ENCODE measurements at regions not wholly inside any gene's neighbourhood (a gene's known extent, or its start where the extent isn't known, plus 50 kb on each side); places are given as distances from the start of the nearest gene placed in this dataset.

GRCh38 chr10:107865691-107866090, 701.2 kb upstream of the SORCS1 start:
- no peak overlapping the region for H3K4me3 ChIP-seq (ENCODE audit: low read length)
- no peaks in the 10 kb centered on the region for H3K4me1 ChIP-seq (ENCODE audit: control insufficient read depth, insufficient read depth, low read length)
- no peaks in the 10 kb centered on the region for H3K27me3 ChIP-seq (ENCODE audit: control insufficient read depth, insufficient read depth, low read length)
- H3K9me3 ChIP-seq (ENCODE audit: control insufficient read depth, low read length) = no peaks in the 10 kb centered on the region
- H3K36me3 ChIP-seq (ENCODE audit: control insufficient read depth, insufficient read depth, low read length) = no peaks in the 10 kb centered on the region
- no peak overlapping the region for H3K9ac ChIP-seq (ENCODE audit: low read length)

GRCh38 chr10:107859065-107859464, 694.6 kb upstream of the SORCS1 start:
- Histone ChIP-seq H3K4me1 (ENCODE audit: control insufficient read depth, insufficient read depth, low read length) (no peaks in the 10 kb centered on the region), H3K9me3 (ENCODE audit: control insufficient read depth, low read length) (no peaks in the 10 kb centered on the region), H3K4me3 (ENCODE audit: low read length) (no peak overlapping the region), H3K27me3 (ENCODE audit: control insufficient read depth, insufficient read depth, low read length) (no peaks in the 10 kb centered on the region), H3K9ac (ENCODE audit: low read length) (no peak overlapping the region), H3K36me3 (ENCODE audit: control insufficient read depth, insufficient read depth, low read length) (no peaks in the 10 kb centered on the region)

- H3K36me3 ChIP-seq (ENCODE audit: control insufficient read depth, insufficient read depth, low read length) = no peaks in the 10 kb centered on the region
- no peak overlapping the region for H3K4me3 ChIP-seq (ENCODE audit: low read length)
- H3K4me1 ChIP-seq (ENCODE audit: control insufficient read depth, insufficient read depth, low read length) = no peaks in the 10 kb centered on the region
- H3K9ac ChIP-seq (ENCODE audit: low read length) = no peak overlapping the region
- H3K27me3 ChIP-seq (ENCODE audit: control insufficient read depth, insufficient read depth, low read length) = no peaks in the 10 kb centered on the region
- H3K9me3 ChIP-seq (ENCODE audit: control insufficient read depth, low read length) = no peaks in the 10 kb centered on the region
Observed at GRCh38 chr10:107856047-107856315, 691.5 kb upstream of the SORCS1 start.

GRCh38 chr10:107855301-107856046, 691.0 kb upstream of the SORCS1 start:
- Histone ChIP-seq H3K9me3 (ENCODE audit: control insufficient read depth, low read length) (no peaks in the 10 kb centered on the region), H3K4me3 (ENCODE audit: low read length) (no peak overlapping the region), H3K4me1 (ENCODE audit: control insufficient read depth, insufficient read depth, low read length) (no peaks in the 10 kb centered on the region), H3K27me3 (ENCODE audit: control insufficient read depth, insufficient read depth, low read length) (no peaks in the 10 kb centered on the region), H3K9ac (ENCODE audit: low read length) (no peak overlapping the region), H3K36me3 (ENCODE audit: control insufficient read depth, insufficient read depth, low read length) (no peaks in the 10 kb centered on the region)

GRCh38 chr10:107848726-107849360, 684.3 kb upstream of the SORCS1 start:
- Histone ChIP-seq H3K9me3 (ENCODE audit: control insufficient read depth, low read length) (no peaks in the 10 kb centered on the region), H3K4me1 (ENCODE audit: control insufficient read depth, insufficient read depth, low read length) (no peaks in the 10 kb centered on the region), H3K27me3 (ENCODE audit: control insufficient read depth, insufficient read depth, low read length) (no peaks in the 10 kb centered on the region), H3K4me3 (ENCODE audit: low read length) (no peak overlapping the region), H3K9ac (ENCODE audit: low read length) (no peak overlapping the region), H3K36me3 (ENCODE audit: control insufficient read depth, insufficient read depth, low read length) (no peaks in the 10 kb centered on the region)

GRCh38 chr10:107847620-107848019, 683.1 kb upstream of the SORCS1 start:
- Histone ChIP-seq H3K9ac (ENCODE audit: low read length) (no peak overlapping the region), H3K4me3 (ENCODE audit: low read length) (no peak overlapping the region), H3K36me3 (ENCODE audit: control insufficient read depth, insufficient read depth, low read length) (no peaks in the 10 kb centered on the region), H3K4me1 (ENCODE audit: control insufficient read depth, insufficient read depth, low read length) (no peaks in the 10 kb centered on the region), H3K9me3 (ENCODE audit: control insufficient read depth, low read length) (no peaks in the 10 kb centered on the region), H3K27me3 (ENCODE audit: control insufficient read depth, insufficient read depth, low read length) (no peaks in the 10 kb centered on the region)

- Histone ChIP-seq H3K4me3 (ENCODE audit: low read length) (no peak overlapping the region), H3K4me1 (ENCODE audit: control insufficient read depth, insufficient read depth, low read length) (no peaks in the 10 kb centered on the region), H3K9ac (ENCODE audit: low read length) (no peak overlapping the region), H3K36me3 (ENCODE audit: control insufficient read depth, insufficient read depth, low read length) (no peaks in the 10 kb centered on the region), H3K27me3 (ENCODE audit: control insufficient read depth, insufficient read depth, low read length) (no peaks in the 10 kb centered on the region), H3K9me3 (ENCODE audit: control insufficient read depth, low read length) (no peaks in the 10 kb centered on the region)
Observed at GRCh38 chr10:107834706-107835105, 670.2 kb upstream of the SORCS1 start.

- no peaks in the 10 kb centered on the region for H3K4me1 ChIP-seq (ENCODE audit: control insufficient read depth, insufficient read depth, low read length)
- no peaks in the 10 kb centered on the region for H3K36me3 ChIP-seq (ENCODE audit: control insufficient read depth, insufficient read depth, low read length)
- no peaks in the 10 kb centered on the region for H3K9me3 ChIP-seq (ENCODE audit: control insufficient read depth, low read length)
- H3K9ac ChIP-seq (ENCODE audit: low read length) = no peak overlapping the region
- no peaks in the 10 kb centered on the region for H3K27me3 ChIP-seq (ENCODE audit: control insufficient read depth, insufficient read depth, low read length)
- H3K4me3 ChIP-seq (ENCODE audit: low read length) = no peak overlapping the region
Observed at GRCh38 chr10:107831772-107832171, 667.3 kb upstream of the SORCS1 start.

- H3K4me3 ChIP-seq (ENCODE audit: low read length) = no peak overlapping the region
- no peaks in the 10 kb centered on the region for H3K36me3 ChIP-seq (ENCODE audit: control insufficient read depth, insufficient read depth, low read length)
- H3K27me3 ChIP-seq (ENCODE audit: control insufficient read depth, insufficient read depth, low read length) = no peaks in the 10 kb centered on the region
- H3K4me1 ChIP-seq (ENCODE audit: control insufficient read depth, insufficient read depth, low read length) = no peaks in the 10 kb centered on the region
- no peak overlapping the region for H3K9ac ChIP-seq (ENCODE audit: low read length)
- H3K9me3 ChIP-seq (ENCODE audit: control insufficient read depth, low read length) = no peaks in the 10 kb centered on the region
Observed at GRCh38 chr10:107829161-107829560, 664.7 kb upstream of the SORCS1 start.

GRCh38 chr10:107826171-107826570, 661.7 kb upstream of the SORCS1 start:
- H3K9me3 ChIP-seq (ENCODE audit: control insufficient read depth, low read length) = no peaks in the 10 kb centered on the region
- H3K4me1 ChIP-seq (ENCODE audit: control insufficient read depth, insufficient read depth, low read length) = no peaks in the 10 kb centered on the region
- H3K9ac ChIP-seq (ENCODE audit: low read length) = no peak overlapping the region
- H3K4me3 ChIP-seq (ENCODE audit: low read length) = no peak overlapping the region
- H3K27me3 ChIP-seq (ENCODE audit: control insufficient read depth, insufficient read depth, low read length) = no peaks in the 10 kb centered on the region
- H3K36me3 ChIP-seq (ENCODE audit: control insufficient read depth, insufficient read depth, low read length) = no peaks in the 10 kb centered on the region

GRCh38 chr10:107814865-107815487, 650.5 kb upstream of the SORCS1 start:
- Histone ChIP-seq H3K4me1 (ENCODE audit: control insufficient read depth, insufficient read depth, low read length) (no peaks in the 10 kb centered on the region), H3K9me3 (ENCODE audit: control insufficient read depth, low read length) (no peaks in the 10 kb centered on the region), H3K9ac (ENCODE audit: low read length) (no peak overlapping the region), H3K4me3 (ENCODE audit: low read length) (no peak overlapping the region), H3K27me3 (ENCODE audit: control insufficient read depth, insufficient read depth, low read length) (no peaks in the 10 kb centered on the region), H3K36me3 (ENCODE audit: control insufficient read depth, insufficient read depth, low read length) (no peaks in the 10 kb centered on the region)

- Histone ChIP-seq H3K9ac (ENCODE audit: low read length) (no peak overlapping the region), H3K4me3 (ENCODE audit: low read length) (no peak overlapping the region), H3K36me3 (ENCODE audit: control insufficient read depth, insufficient read depth, low read length) (no peaks in the 10 kb centered on the region), H3K27me3 (ENCODE audit: control insufficient read depth, insufficient read depth, low read length) (no peaks in the 10 kb centered on the region), H3K9me3 (ENCODE audit: control insufficient read depth, low read length) (no peaks in the 10 kb centered on the region), H3K4me1 (ENCODE audit: control insufficient read depth, insufficient read depth, low read length) (no peaks in the 10 kb centered on the region)
Observed at GRCh38 chr10:107813451-107814162, 649.1 kb upstream of the SORCS1 start.

Data from mucosa of stomach (tissue), 1 donor.